Osteoblast (primary cell): ENCODE measurements at regions not wholly inside any gene's neighbourhood (a gene's known extent, or its start where the extent isn't known, plus 50 kb on each side); places are given as distances from the start of the nearest gene placed in this dataset.

Source experiments
- DNase-seq: peaks from one replicate; pipeline ENCODE4 v3.0.0; 2011; ENCODE audit warnings: low spot score, mixed read lengths; ENCODE audit not compliant: insufficient read length; ENCODE audit errors: missing footprints
- H2AFZ ChIP-seq: 2 replicates; pipeline ENCODE4 v1.6.0; 2011; ENCODE audit warnings: mild to moderate bottlenecking, low read length
- H3K27ac ChIP-seq: 2 replicates; pipeline ENCODE4 v1.5.1; 2011; ENCODE audit warnings: mild to moderate bottlenecking, low read depth, low read length, moderate library complexity
- H3K27me3 ChIP-seq: 2 replicates; pipeline ENCODE4 v1.6.0; 2012; ENCODE audit warnings: mild to moderate bottlenecking, control low read depth, inconsistent platforms, low read length, moderate library complexity; ENCODE audit not compliant: insufficient read depth
- H3K36me3 ChIP-seq: 2 replicates; pipeline ENCODE4 v1.5.1; 2011; ENCODE audit warnings: mild to moderate bottlenecking, low read length, control low read depth, moderate library complexity; ENCODE audit not compliant: insufficient read depth
- H3K4me1 ChIP-seq: 2 replicates; pipeline ENCODE4 v1.5.1; 2011; ENCODE audit warnings: mild to moderate bottlenecking, low read length, control low read depth, moderate library complexity; ENCODE audit not compliant: insufficient read depth
- H3K4me2 ChIP-seq: 2 replicates; pipeline ENCODE4 v1.6.0; 2011; ENCODE audit warnings: mild to moderate bottlenecking, low read length; ENCODE audit not compliant: insufficient read depth
- H3K4me3 ChIP-seq: fragments of 200-600 bp; sonication (generic); 3 replicates; pipeline ENCODE4 v1.5.1; 2012; ENCODE audit warnings: mild to moderate bottlenecking, low read length, inconsistent platforms; ENCODE audit not compliant: insufficient read depth
- H3K79me2 ChIP-seq: 2 replicates; pipeline ENCODE4 v1.6.0; 2012; ENCODE audit warnings: mild to moderate bottlenecking, low read length, control low read depth, inconsistent platforms; ENCODE audit not compliant: insufficient read depth
- H3K9me3 ChIP-seq: 2 replicates; pipeline ENCODE4 v1.5.1; 2011; ENCODE audit warnings: low read depth, low read length, control low read depth
- H4K20me1 ChIP-seq: 2 replicates; pipeline ENCODE4 v1.6.0; 2012; ENCODE audit warnings: mild to moderate bottlenecking, low read length, control low read depth; ENCODE audit not compliant: insufficient read depth
- CTCF ChIP-seq: IDR thresholded peaks from 2 replicates; pipeline ENCODE4 v1.5.1; 2011; ENCODE audit warnings: mild to moderate bottlenecking, low read depth, low read length, moderate library complexity; ENCODE audit errors: extremely low read depth

- Histone ChIP-seq H3K27me3 (no peaks in the 10 kb centered on the region), H3K4me1 (no peaks in the 10 kb centered on the region), H3K9me3 (no peaks in the 10 kb centered on the region), H3K4me3 (no peak overlapping the region), H3K79me2 (no peaks in the 10 kb centered on the region), H3K27ac (no peak overlapping the region), H3K36me3 (no peaks in the 10 kb centered on the region), H3K4me2 (no peak overlapping the region), H4K20me1 (no peaks in the 10 kb centered on the region), H2AFZ (no peak overlapping the region)
- no peak for TF ChIP-seq CTCF
- DNase-seq = no peak
These were observed 1630.1 kb upstream of the TENM4 start for GRCh38 chr11:81070948-81071347.

GRCh38 chr11:81059356-81059755 lies 1618.5 kb upstream of the TENM4 start:
- DNase-seq = no peak
- Histone ChIP-seq H3K4me1 (no peaks in the 10 kb centered on the region), H3K4me2 (no peak overlapping the region), H3K27ac (no peak overlapping the region), H4K20me1 (no peaks in the 10 kb centered on the region), H3K36me3 (no peaks in the 10 kb centered on the region), H3K4me3 (no peak overlapping the region), H2AFZ (no peak overlapping the region), H3K79me2 (no peaks in the 10 kb centered on the region), H3K9me3 (no peaks in the 10 kb centered on the region), H3K27me3 (no peaks in the 10 kb centered on the region)
- no peak for TF ChIP-seq CTCF

GRCh38 chr11:81052344-81053158 lies 1611.7 kb upstream of the TENM4 start:
- no peak for TF ChIP-seq CTCF
- Histone ChIP-seq H4K20me1 (no peaks in the 10 kb centered on the region), H3K9me3 (no peaks in the 10 kb centered on the region), H3K27ac (no peak overlapping the region), H3K4me3 (no peak overlapping the region), H3K4me1 (no peaks in the 10 kb centered on the region), H3K79me2 (no peaks in the 10 kb centered on the region), H3K36me3 (no peaks in the 10 kb centered on the region), H3K27me3 (no peaks in the 10 kb centered on the region), H3K4me2 (no peak overlapping the region), H2AFZ (no peak overlapping the region)
- no peak for DNase-seq

GRCh38 chr11:81039916-81040524 lies 1599.2 kb upstream of the TENM4 start:
- Histone ChIP-seq H3K36me3 (no peaks in the 10 kb centered on the region), H3K4me2 (no peak overlapping the region), H3K9me3 (no peaks in the 10 kb centered on the region), H3K4me3 (no peak overlapping the region), H2AFZ (no peak overlapping the region), H3K27me3 (no peaks in the 10 kb centered on the region), H3K4me1 (no peaks in the 10 kb centered on the region), H3K79me2 (no peaks in the 10 kb centered on the region), H3K27ac (no peak overlapping the region), H4K20me1 (no peaks in the 10 kb centered on the region)
- DNase-seq = no peak
- no peak for TF ChIP-seq CTCF
